SJCRH30 (cell line): ENCODE measurements at regions not wholly inside any gene's neighbourhood (a gene's known extent, or its start where the extent isn't known, plus 50 kb on each side); places are given as distances from the start of the nearest gene placed in this dataset.
A peak's percentile ranks its signal among the peaks of the same experiment; 100 is the strongest.

ENCODE experiments used
- DNase-seq, 2 experiments: peaks; one replicate each; pipeline ENCODE4 v3.0.0-alpha.2; 2015 to 2020
- H3K27ac ChIP-seq: fragments of 250-450 bp; sonication (Bioruptor Pico); 2 replicates; pipeline ENCODE4 v1.5.1; 2020; ENCODE audit warnings: mild to moderate bottlenecking, moderate library complexity
- H3K27me3 ChIP-seq: fragments of 250-450 bp; sonication (Bioruptor Pico); 2 replicates; pipeline ENCODE4 v1.5.1; 2020; ENCODE audit warnings: mild to moderate bottlenecking, moderate library complexity
- H3K36me3 ChIP-seq: fragments of 250-450 bp; sonication (Bioruptor Pico); 2 replicates; pipeline ENCODE4 v1.5.1; 2020; ENCODE audit warnings: mild to moderate bottlenecking, moderate library complexity
- H3K4me1 ChIP-seq: fragments of 250-450 bp; sonication (Bioruptor Pico); 2 replicates; pipeline ENCODE4 v1.5.1; 2020; ENCODE audit warnings: mild to moderate bottlenecking, moderate library complexity
- H3K4me3 ChIP-seq: fragments of 250-450 bp; sonication (Bioruptor Pico); 2 replicates; pipeline ENCODE4 v1.5.1; 2020; ENCODE audit warnings: mild to moderate bottlenecking, moderate library complexity
- H3K9me3 ChIP-seq: fragments of 250-450 bp; sonication (Bioruptor Pico); replicated peaks from 2 replicates; pipeline ENCODE4 v1.5.1; 2020; ENCODE audit warnings: mild to moderate bottlenecking, moderate library complexity

DNA sequence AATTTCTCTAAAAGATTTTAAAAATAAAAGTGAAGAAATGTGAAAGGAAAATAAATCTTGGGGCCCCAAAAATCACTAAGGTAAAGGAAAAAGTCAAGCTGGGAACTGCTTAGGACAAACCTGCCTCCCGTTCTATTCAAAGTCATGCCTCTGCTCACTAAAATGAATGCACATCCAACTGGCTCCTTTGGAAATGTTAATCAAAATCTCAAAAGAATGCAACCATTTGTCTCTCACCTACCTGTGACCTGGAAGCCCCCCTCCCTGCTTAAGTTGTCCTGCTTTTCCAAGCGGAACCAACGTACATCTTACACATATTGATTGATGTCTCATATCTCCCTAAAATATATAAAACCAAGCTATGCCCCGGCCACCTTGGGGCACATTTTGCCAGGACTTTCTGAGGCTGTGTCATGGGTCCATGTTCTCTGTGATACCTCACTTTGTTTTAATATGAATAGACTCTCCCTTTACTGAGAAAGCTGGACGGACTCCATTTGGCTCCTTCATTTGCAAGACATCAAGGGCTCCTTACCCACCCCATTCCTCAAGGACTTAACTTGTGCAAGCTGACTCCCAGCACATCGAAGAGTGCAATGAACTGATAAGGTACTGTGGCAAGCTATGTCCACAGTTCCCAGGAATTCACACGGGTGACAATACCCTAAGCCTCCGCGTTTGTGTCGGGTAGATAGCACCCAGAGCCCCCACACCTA is 164.3 kb downstream of the SMC2 start:
- Histone ChIP-seq H3K36me3 (no peaks in the 10 kb centered on the region), H3K4me1 (no peaks in the 10 kb centered on the region), H3K27me3 (no peaks in the 10 kb centered on the region), H3K27ac (no peak overlapping the region), H3K4me3 (no peak overlapping the region), H3K9me3 (no peaks in the 10 kb centered on the region)
- no peak for DNase-seq

DNA sequence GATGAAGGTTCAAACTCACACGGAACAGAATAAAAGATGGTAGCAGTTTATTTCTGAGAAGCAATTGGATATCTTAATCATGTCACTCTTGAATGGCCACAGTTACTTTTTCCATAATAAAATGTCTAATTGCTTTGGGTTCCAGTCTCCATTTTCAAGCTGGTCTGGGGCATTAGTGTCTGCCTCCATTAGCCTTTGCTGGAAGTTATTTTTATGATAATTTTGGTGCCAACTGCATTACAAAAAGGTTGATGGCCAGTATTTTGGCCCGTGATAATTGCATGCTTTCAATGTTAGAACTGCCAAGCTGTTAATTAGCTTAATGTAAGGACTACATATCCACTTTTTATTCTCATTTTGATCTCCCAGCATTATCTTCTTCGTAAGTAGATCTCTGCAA is 165.9 kb downstream of the SMC2 start:
- Histone ChIP-seq H3K36me3 (no peaks in the 10 kb centered on the region), H3K27me3 (no peaks in the 10 kb centered on the region), H3K27ac (no peak overlapping the region), H3K4me3 (no peak overlapping the region), H3K9me3 (no peaks in the 10 kb centered on the region), H3K4me1 (no peaks in the 10 kb centered on the region)
- DNase-seq = no peak

DNA sequence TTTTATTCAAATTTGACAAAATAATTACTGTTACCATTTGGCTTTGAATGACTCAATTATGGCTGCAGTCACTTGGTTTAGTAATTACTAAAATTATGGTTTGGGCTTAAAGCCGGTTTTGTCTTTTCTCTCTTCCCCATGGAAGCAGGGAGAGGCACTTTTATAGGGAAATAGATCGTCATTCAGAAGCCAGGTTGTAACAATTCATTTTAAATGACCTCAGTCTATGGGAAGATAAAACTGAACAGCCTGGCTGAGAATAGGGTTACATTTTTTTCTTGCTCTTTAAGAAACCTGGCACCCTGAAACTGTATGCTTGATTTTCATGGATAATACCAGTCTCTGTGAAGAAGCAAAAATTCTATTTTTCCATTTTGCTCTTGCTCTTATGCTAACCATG is 169.8 kb downstream of the SMC2 start:
- Histone ChIP-seq H3K27ac (no peak overlapping the region), H3K36me3 (no peaks in the 10 kb centered on the region), H3K9me3 (no peaks in the 10 kb centered on the region)

DNA sequence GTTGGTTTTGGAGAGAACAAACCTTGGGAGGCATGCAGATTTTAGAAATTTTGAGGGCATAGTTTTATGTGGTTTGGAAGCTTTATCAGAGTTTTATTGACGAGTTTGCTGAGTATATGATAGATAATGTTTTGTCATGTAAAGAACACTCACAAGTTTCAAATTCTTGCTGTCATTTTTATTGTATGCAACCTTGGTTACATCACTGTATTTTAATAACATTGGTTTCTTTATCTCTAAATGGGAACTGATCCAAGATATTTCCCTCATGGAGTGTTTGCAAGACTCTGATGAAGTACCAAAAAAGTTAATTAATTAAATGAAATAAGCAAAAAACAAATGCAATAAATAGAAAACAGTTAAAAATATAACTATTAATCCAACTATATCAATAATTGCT is 170.3 kb downstream of the SMC2 start:
- no peaks in the 10 kb centered on the region for H3K9me3 ChIP-seq
- no peak for DNase-seq

More for the DNA sequence above, 169.8 kb downstream of the SMC2 start:
- DNase-seq = no peak
- Histone ChIP-seq H3K27me3 (no peaks in the 10 kb centered on the region), H3K4me3 (no peak overlapping the region), H3K4me1 (no peaks in the 10 kb centered on the region)

DNA sequence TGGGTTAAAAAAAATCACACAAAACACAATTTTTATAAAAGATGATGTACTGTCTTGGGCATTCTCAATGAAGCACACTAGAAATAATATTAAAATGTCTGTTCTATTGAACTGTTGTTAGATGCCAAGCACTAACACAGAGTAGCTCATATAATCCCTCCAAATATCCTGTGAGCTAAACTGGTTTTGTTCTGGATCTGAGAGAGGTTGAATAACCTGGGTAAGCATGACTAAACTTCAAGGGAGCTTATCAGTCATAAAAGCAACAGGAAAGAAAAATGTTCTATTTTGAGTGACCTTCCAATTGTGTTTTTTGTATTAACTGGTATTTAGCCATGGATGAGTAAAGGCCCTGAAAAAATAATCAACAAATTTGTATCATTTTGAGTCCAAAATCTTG is 175.3 kb downstream of the SMC2 start:
- no peaks in the 10 kb centered on the region for H3K36me3 ChIP-seq
- no peaks in the 10 kb centered on the region for H3K27me3 ChIP-seq
- no peaks in the 10 kb centered on the region for H3K4me1 ChIP-seq
- no peak overlapping the region for H3K27ac ChIP-seq
- no peak for DNase-seq
- no peak overlapping the region for H3K4me3 ChIP-seq
- no peaks in the 10 kb centered on the region for H3K9me3 ChIP-seq

More for the DNA sequence above, 170.3 kb downstream of the SMC2 start:
- no peak overlapping the region for H3K27ac ChIP-seq
- H3K4me3 ChIP-seq = no peak overlapping the region
- H3K27me3 ChIP-seq = no peaks in the 10 kb centered on the region
- H3K4me1 ChIP-seq = no peaks in the 10 kb centered on the region
- no peaks in the 10 kb centered on the region for H3K36me3 ChIP-seq

DNA sequence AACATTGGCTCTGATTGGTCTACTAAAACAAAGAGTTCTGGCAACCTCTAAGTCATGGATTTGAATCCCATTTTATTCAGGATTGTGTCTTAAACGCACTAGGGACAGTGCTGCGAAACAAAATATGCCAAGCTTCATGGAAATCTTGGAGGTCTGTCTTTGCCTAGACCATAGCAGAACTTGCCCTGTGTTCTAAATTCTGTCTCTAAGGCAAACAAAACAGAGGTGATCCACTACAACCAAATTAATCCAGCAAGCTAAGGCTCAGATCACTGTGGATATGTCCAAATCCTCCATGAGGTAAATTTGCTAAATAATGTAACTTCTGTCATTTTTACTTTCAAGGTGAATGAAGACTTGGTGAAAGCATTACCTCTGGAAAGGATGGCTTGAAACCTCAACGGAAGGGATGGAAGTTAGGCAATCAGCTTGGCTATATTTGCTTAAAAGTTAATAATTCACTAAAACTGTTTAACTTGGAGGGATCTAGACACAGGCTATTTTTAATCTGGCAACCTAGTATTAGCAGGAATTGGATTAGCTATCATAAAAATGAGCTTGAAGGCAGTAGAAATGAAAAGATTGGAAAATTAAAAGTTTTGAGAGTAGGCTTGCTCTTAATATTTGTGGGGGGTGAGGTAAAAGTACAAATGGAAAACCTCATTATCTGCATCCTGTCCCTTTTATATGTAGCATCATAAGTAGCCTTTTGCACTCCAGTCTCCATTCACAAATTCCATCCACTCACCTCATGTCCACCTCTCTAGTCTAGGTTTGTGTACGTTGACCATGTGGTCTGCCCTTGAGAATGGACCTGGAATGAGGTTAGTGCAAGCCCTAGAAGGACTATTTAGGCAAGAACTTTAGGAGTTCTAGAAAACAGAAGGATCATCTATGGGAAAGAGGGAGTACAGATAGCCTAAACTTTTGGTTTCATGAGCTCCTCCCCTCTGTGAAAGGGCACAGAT is 176.2 kb downstream of the SMC2 start:
- Histone ChIP-seq H3K4me1 (no peaks in the 10 kb centered on the region), H3K36me3 (no peaks in the 10 kb centered on the region), H3K9me3 (no peaks in the 10 kb centered on the region), H3K27ac (no peak overlapping the region), H3K4me3 (no peak overlapping the region), H3K27me3 (no peaks in the 10 kb centered on the region)
- DNase-seq = no peak

DNA sequence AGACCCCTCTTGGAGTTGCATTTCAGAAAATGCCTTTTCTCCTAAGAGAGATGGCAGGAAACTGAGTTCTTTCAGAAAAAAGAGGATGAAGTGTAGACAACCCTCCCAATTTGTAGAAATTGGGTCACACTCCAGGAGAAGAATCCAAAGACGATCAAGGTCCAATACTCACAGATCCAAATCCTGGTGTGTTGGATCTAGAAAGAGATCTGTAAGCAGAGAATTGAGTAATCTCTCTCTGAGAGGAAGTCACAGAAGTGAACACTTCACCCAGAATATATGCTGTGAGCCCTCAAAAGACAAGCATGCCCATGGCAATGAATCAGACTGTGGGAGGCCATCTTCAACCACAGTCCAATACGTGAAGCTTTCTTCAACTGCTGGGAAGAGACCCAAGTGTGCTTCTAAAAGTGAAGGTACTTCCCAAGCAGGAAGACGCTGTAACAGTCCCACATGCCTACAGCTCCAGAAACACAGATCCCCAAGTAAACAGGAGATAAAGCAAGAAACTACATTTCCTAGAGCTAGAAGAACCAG is 182.7 kb downstream of the SMC2 start:
- peaks cover 15% of the 10 kb centered on the region for H3K4me1 ChIP-seq
- H3K36me3 ChIP-seq = no peaks in the 10 kb centered on the region
- no peaks in the 10 kb centered on the region for H3K27me3 ChIP-seq
- DNase-seq = no peak
- no peak overlapping the region for H3K27ac ChIP-seq
- H3K4me3 ChIP-seq = no peak overlapping the region
- H3K9me3 ChIP-seq = no peaks in the 10 kb centered on the region

DNA sequence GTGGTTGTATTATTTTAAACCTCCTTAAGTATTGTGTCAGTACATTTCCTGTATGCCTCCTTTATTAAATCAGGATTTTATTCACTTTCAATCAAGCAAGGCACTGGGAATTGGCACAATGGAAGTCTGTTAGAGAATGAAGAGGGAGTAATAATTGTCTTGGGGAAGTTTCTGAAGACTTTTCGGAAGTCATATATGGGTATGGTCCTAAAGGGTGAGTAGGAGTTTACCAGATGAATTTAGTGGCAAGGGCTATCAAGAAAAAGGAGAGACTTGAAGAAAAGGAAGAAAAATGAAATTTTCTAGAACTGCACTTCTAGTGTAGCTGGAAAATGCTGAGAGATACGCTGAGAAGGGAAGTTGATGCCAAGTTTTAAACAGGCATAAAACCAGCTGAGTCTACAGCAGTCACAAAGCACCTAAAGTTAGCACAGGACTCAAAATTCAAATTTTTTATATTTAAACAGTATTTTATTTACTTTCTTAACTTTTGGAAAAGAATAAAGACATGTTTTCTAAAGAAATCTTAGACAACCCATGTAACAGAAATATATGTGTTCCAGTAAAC is 184.9 kb downstream of the SMC2 start:
- Histone ChIP-seq H3K36me3 (no peaks in the 10 kb centered on the region), H3K9me3 (no peaks in the 10 kb centered on the region), H3K4me1 (peaks cover 15% of the 10 kb centered on the region), H3K27me3 (no peaks in the 10 kb centered on the region), H3K4me3 (no peak overlapping the region), H3K27ac (no peak overlapping the region)
- no peak for DNase-seq

DNA sequence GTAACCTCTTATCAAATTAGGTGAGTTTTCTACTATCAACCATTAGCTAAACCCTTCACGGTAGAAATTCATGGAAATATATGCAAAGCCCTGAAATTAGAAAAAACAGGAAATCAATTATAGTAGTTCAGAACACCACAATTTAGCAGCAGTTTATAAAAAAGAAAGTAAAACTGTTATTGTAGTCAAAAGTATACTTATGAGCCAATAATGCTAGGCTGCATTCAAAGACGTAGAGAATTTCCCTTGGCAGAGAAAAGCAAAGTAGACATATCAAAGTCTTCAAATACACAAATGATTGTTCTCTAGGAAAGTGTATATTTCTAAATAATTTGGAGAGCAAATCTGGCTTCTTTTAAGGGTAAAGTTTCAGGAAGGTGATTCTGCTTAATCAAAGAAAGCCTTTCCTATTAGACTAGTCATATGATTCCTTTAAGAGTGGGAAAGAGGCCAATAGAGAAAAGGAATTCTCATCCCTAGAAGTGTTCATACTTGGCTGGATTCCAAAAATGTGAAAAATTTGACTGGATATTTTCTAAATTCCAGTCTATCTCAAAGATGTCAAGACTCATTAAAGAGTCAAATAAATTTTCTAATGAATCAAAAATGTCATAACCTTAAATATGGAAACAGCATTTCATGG is 185.5 kb downstream of the SMC2 start:
- Histone ChIP-seq H3K27ac (no peak overlapping the region), H3K4me1 (peaks cover 15% of the 10 kb centered on the region), H3K4me3 (no peak overlapping the region), H3K27me3 (no peaks in the 10 kb centered on the region), H3K36me3 (no peaks in the 10 kb centered on the region), H3K9me3 (no peaks in the 10 kb centered on the region)
- DNase-seq = peak in 1 of 2 experiments; percentile 26

DNA sequence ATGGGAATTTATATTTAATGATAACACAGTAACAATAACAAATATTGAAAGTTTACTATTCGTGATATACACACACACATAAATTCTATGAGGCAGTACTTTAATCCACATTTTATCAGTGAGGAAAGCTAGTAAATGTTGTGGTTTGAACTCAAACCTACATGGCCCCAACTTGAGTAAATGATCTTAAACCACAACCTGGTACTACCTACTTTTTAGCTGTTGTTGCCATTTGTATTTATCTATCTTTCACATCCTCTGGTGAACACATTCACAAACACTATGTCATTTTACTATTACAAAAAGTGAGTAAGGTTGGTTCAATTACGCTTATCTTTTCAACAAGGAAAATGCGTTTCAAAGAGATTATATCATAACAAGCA is 186.1 kb downstream of the SMC2 start:
- H3K27ac ChIP-seq = no peak overlapping the region
- H3K27me3 ChIP-seq = no peaks in the 10 kb centered on the region
- no peaks in the 10 kb centered on the region for H3K9me3 ChIP-seq
- H3K36me3 ChIP-seq = no peaks in the 10 kb centered on the region
- H3K4me3 ChIP-seq = no peak overlapping the region
- peaks cover 15% of the 10 kb centered on the region for H3K4me1 ChIP-seq
- no peak for DNase-seq

DNA sequence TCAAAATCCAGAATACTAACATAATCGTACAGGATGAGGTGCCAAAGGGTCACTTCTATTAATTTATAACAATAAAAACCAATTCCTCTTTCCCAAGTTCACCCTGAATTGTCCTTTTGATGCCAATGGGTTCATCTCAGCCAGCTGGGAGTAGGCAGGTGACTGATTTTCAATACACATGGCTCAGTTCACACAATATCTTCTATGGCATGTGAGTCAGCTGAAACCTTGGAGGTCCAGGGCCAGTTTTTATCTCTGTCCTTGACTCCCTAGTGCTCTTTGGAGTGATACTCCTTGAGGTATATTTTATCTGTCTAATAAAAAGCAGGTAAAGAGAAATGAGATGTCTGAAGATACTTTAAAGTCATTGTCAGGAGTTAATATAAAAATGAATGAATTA is 186.6 kb downstream of the SMC2 start:
- Histone ChIP-seq H3K4me1 (peaks cover 15% of the 10 kb centered on the region), H3K9me3 (no peaks in the 10 kb centered on the region), H3K4me3 (no peak overlapping the region), H3K27ac (no peak overlapping the region), H3K27me3 (no peaks in the 10 kb centered on the region), H3K36me3 (no peaks in the 10 kb centered on the region)
- DNase-seq = no peak

DNA sequence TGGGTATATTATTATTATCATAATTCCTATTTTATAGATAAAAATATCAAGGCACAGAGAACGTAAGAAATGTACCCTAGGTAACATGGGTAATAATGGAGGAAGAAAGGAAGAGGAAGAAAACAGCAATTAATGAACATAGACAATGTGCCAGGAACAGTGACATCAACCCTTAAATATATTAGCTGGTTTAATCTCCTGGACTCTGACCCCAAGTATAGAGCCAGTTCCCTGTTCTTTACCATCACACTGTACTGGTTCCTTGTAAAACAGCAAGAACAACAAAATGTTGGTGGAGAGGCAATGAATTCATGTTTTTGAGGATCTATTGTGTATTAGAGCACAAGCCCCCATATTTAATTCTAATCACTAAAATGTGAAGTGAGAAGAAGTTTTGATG is 192.1 kb downstream of the SMC2 start:
- Histone ChIP-seq H3K27me3 (no peaks in the 10 kb centered on the region), H3K4me1 (no peaks in the 10 kb centered on the region), H3K27ac (no peak overlapping the region), H3K4me3 (no peak overlapping the region), H3K9me3 (no peaks in the 10 kb centered on the region), H3K36me3 (no peaks in the 10 kb centered on the region)
- no peak for DNase-seq

DNA sequence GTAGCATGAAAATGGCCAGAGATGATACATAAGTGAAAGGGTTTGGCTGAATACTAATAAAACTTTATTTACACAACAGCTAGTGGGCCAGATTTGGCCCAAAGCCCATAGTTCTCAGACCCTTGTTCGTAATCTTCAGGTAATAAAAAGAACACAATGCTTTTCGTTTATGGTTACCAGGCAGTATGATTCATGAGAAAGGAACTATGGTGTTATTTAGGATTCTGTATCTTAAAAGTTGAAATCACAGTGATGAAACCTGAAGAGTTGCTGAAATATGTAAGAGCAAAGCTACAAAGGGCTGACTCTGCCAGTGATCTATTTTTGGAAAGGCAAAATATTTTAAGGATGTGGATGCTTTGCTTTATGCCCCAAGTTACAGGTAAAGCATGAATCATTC is 192.7 kb downstream of the SMC2 start:
- Histone ChIP-seq H3K36me3 (no peaks in the 10 kb centered on the region), H3K4me1 (no peaks in the 10 kb centered on the region), H3K27ac (no peak overlapping the region), H3K9me3 (no peaks in the 10 kb centered on the region), H3K27me3 (no peaks in the 10 kb centered on the region), H3K4me3 (no peak overlapping the region)
- no peak for DNase-seq

DNA sequence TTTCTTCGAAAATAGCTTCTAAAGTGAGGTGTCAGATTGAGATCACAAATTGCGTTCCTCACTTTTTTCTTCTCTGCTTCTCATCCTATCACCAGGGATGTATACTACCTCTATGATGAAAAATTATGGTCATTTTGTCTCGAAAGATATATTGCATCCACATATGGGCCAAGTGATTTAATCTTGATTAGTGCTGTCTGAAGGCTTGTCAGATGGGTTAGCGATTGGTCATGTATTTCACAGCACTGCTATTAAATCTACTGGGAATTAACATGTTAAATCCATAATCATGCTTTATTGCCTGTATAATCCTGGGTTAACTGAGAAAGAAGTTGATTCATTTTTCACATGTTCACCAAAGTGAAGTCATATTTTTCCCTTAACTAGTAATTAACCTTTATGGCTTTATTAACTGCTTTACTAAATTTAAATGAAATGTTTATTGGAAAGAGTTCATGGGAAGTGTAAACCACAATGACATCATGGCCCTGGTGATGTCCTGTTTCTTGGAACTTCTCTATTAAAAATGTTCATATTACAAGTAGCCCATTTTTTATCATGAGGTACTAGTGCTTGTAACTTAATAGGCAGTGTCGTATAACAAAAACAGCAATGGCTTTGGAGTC is 193.3 kb downstream of the SMC2 start:
- DNase-seq = no peak
- H3K4me3 ChIP-seq = no peak overlapping the region
- no peaks in the 10 kb centered on the region for H3K9me3 ChIP-seq
- H3K27me3 ChIP-seq = no peaks in the 10 kb centered on the region
- no peaks in the 10 kb centered on the region for H3K36me3 ChIP-seq
- no peak overlapping the region for H3K27ac ChIP-seq
- no peaks in the 10 kb centered on the region for H3K4me1 ChIP-seq
